ENCODE measurements at regions not wholly inside any gene's neighbourhood (a gene's known extent, or its start where the extent isn't known, plus 50 kb on each side); places are given as distances from the start of the nearest gene placed in this dataset.

- H3K4me1 ChIP-seq (ENCODE audit: insufficient read depth) = no peaks in the 10 kb centered on the region
- DNase-seq (ENCODE audit: extremely low spot score) = no peak
- WGBS = 79% methylated on average over 6 of the region's 6 CpGs
- H3K27ac ChIP-seq (ENCODE audit: low read depth) = no peak overlapping the region
- H3K4me3 ChIP-seq (ENCODE audit: low read depth, low read length) = no peak overlapping the region
- no peaks in the 10 kb centered on the region for H3K36me3 ChIP-seq (ENCODE audit: insufficient read depth)
Measured at GRCh38 chr9:12091865-12092527, 601.2 kb upstream of the TYRP1 start.

- no peak overlapping the region for H3K27ac ChIP-seq (ENCODE audit: low read depth)
- 83% methylated on average over 1 of the region's 1 CpG for WGBS
- no peaks in the 10 kb centered on the region for H3K36me3 ChIP-seq (ENCODE audit: insufficient read depth)
- peak; percentile 52 for DNase-seq (ENCODE audit: extremely low spot score)
- H3K4me3 ChIP-seq (ENCODE audit: low read depth, low read length) = no peak overlapping the region
- H3K4me1 ChIP-seq (ENCODE audit: insufficient read depth) = no peaks in the 10 kb centered on the region
Measured at GRCh38 chr9:12094046-12094445, 599.1 kb upstream of the TYRP1 start.

GRCh38 chr9:12095931-12096330 is 597.3 kb upstream of the TYRP1 start:
- Histone ChIP-seq H3K36me3 (ENCODE audit: insufficient read depth) (no peaks in the 10 kb centered on the region), H3K4me3 (ENCODE audit: low read depth, low read length) (no peak overlapping the region), H3K27ac (ENCODE audit: low read depth) (no peak overlapping the region), H3K4me1 (ENCODE audit: insufficient read depth) (no peaks in the 10 kb centered on the region)
- 77% methylated on average over 4 of the region's 4 CpGs for WGBS
- no peak for DNase-seq (ENCODE audit: extremely low spot score)

- H3K4me1 ChIP-seq (ENCODE audit: insufficient read depth) = no peaks in the 10 kb centered on the region
- H3K36me3 ChIP-seq (ENCODE audit: insufficient read depth) = no peaks in the 10 kb centered on the region
- no peak for DNase-seq (ENCODE audit: extremely low spot score)
- no peak overlapping the region for H3K27ac ChIP-seq (ENCODE audit: low read depth)
- WGBS = 87% methylated on average over 2 of the region's 2 CpGs
- H3K4me3 ChIP-seq (ENCODE audit: low read depth, low read length) = no peak overlapping the region
Measured at GRCh38 chr9:12133416-12133815, 559.8 kb upstream of the TYRP1 start.

- H3K4me1 ChIP-seq (ENCODE audit: insufficient read depth) = no peaks in the 10 kb centered on the region
- DNase-seq (ENCODE audit: extremely low spot score) = no peak
- H3K36me3 ChIP-seq (ENCODE audit: insufficient read depth) = no peaks in the 10 kb centered on the region
- WGBS = 56% methylated on average over 2 of the region's 2 CpGs
- no peak overlapping the region for H3K4me3 ChIP-seq (ENCODE audit: low read depth, low read length)
- H3K27ac ChIP-seq (ENCODE audit: low read depth) = no peak overlapping the region
Measured at GRCh38 chr9:12141422-12141821, 551.8 kb upstream of the TYRP1 start.

- Histone ChIP-seq H3K36me3 (ENCODE audit: insufficient read depth) (no peaks in the 10 kb centered on the region), H3K4me3 (ENCODE audit: low read depth, low read length) (no peak overlapping the region), H3K27ac (ENCODE audit: low read depth) (no peak overlapping the region), H3K4me1 (ENCODE audit: insufficient read depth) (no peaks in the 10 kb centered on the region)
- DNase-seq (ENCODE audit: extremely low spot score) = no peak
- WGBS = 75% methylated on average over 4 of the region's 4 CpGs
Measured at GRCh38 chr9:12155401-12156134, 537.6 kb upstream of the TYRP1 start.

- DNase-seq (ENCODE audit: extremely low spot score) = no peak
- no peaks in the 10 kb centered on the region for H3K36me3 ChIP-seq (ENCODE audit: insufficient read depth)
Measured at GRCh38 chr9:12162181-12162815, 530.9 kb upstream of the TYRP1 start.

GRCh38 chr9:12163723-12164458 is 529.3 kb upstream of the TYRP1 start:
- 74% methylated on average over 3 of the region's 3 CpGs for WGBS
- H3K36me3 ChIP-seq (ENCODE audit: insufficient read depth) = no peaks in the 10 kb centered on the region
- H3K4me1 ChIP-seq (ENCODE audit: insufficient read depth) = no peaks in the 10 kb centered on the region

More at GRCh38 chr9:12162181-12162815, 530.9 kb upstream of the TYRP1 start:
- no peak overlapping the region for H3K4me3 ChIP-seq (ENCODE audit: low read depth, low read length)
- no peak overlapping the region for H3K27ac ChIP-seq (ENCODE audit: low read depth)
- WGBS = 80% methylated on average over 10 of the region's 10 CpGs
- no peaks in the 10 kb centered on the region for H3K4me1 ChIP-seq (ENCODE audit: insufficient read depth)

GRCh38 chr9:12166518-12166917 is 526.7 kb upstream of the TYRP1 start:
- Histone ChIP-seq H3K27ac (ENCODE audit: low read depth) (no peak overlapping the region), H3K4me3 (ENCODE audit: low read depth, low read length) (no peak overlapping the region), H3K36me3 (ENCODE audit: insufficient read depth) (no peaks in the 10 kb centered on the region), H3K4me1 (ENCODE audit: insufficient read depth) (no peaks in the 10 kb centered on the region)
- WGBS = 78% methylated on average over 2 of the region's 2 CpGs
- no peak for DNase-seq (ENCODE audit: extremely low spot score)

More at GRCh38 chr9:12163723-12164458, 529.3 kb upstream of the TYRP1 start:
- no peak for DNase-seq (ENCODE audit: extremely low spot score)
- H3K4me3 ChIP-seq (ENCODE audit: low read depth, low read length) = no peak overlapping the region
- H3K27ac ChIP-seq (ENCODE audit: low read depth) = no peak overlapping the region

GRCh38 chr9:12170456-12170855 is 522.7 kb upstream of the TYRP1 start:
- WGBS = 73% methylated on average over 1 of the region's 1 CpG
- Histone ChIP-seq H3K4me3 (ENCODE audit: low read depth, low read length) (no peak overlapping the region), H3K4me1 (ENCODE audit: insufficient read depth) (no peaks in the 10 kb centered on the region), H3K36me3 (ENCODE audit: insufficient read depth) (no peaks in the 10 kb centered on the region), H3K27ac (ENCODE audit: low read depth) (no peak overlapping the region)
- no peak for DNase-seq (ENCODE audit: extremely low spot score)

- 88% methylated on average over 1 of the region's 1 CpG for WGBS
- Histone ChIP-seq H3K36me3 (ENCODE audit: insufficient read depth) (no peaks in the 10 kb centered on the region), H3K4me3 (ENCODE audit: low read depth, low read length) (no peak overlapping the region), H3K4me1 (ENCODE audit: insufficient read depth) (no peaks in the 10 kb centered on the region), H3K27ac (ENCODE audit: low read depth) (no peak overlapping the region)
- DNase-seq (ENCODE audit: extremely low spot score) = no peak
Measured at GRCh38 chr9:12178634-12179033, 514.6 kb upstream of the TYRP1 start.

- 95% methylated on average over 1 of the region's 1 CpG for WGBS
- Histone ChIP-seq H3K36me3 (ENCODE audit: insufficient read depth) (no peaks in the 10 kb centered on the region), H3K4me3 (ENCODE audit: low read depth, low read length) (no peak overlapping the region), H3K27ac (ENCODE audit: low read depth) (no peak overlapping the region), H3K4me1 (ENCODE audit: insufficient read depth) (no peaks in the 10 kb centered on the region)
- DNase-seq (ENCODE audit: extremely low spot score) = no peak
Measured at GRCh38 chr9:12182806-12183205, 510.4 kb upstream of the TYRP1 start.

- Histone ChIP-seq H3K4me1 (ENCODE audit: insufficient read depth) (no peaks in the 10 kb centered on the region), H3K27ac (ENCODE audit: low read depth) (no peak overlapping the region), H3K36me3 (ENCODE audit: insufficient read depth) (no peaks in the 10 kb centered on the region), H3K4me3 (ENCODE audit: low read depth, low read length) (no peak overlapping the region)
- no peak for DNase-seq (ENCODE audit: extremely low spot score)
- 71% methylated on average over 3 of the region's 3 CpGs for WGBS
Measured at GRCh38 chr9:12183321-12183720, 509.9 kb upstream of the TYRP1 start.
